IMR-90 (cell line): ENCODE measurements at regions not wholly inside any gene's neighbourhood (a gene's known extent, or its start where the extent isn't known, plus 50 kb on each side); places are given as distances from the start of the nearest gene placed in this dataset.

Experiments
- ATAC-seq: fragments of 200-7000 bp; cut with Tn5 transposase; 2 replicates; pipeline ENCODE4 v1.9.1; 2020; ENCODE audit warnings: low read depth, mild to moderate bottlenecking, moderate library complexity
- BruUV-seq: library from RNA; stranded (reverse); fragments of 400-500 nt; replicated peaks from 2 replicates; lab custom pipeline; 2021; lab: Mats Ljungman, UMichigan
- CTCF ChIA-PET: fragments of 300-600 bp; formaldehyde crosslinking; extraction: SDS; loops from one replicate; lab custom pipeline; 2021; ENCODE audit warnings: antibody characterized with exemption; lab: Yijun Ruan, JAX
- POLR2A ChIA-PET: fragments of 300-600 bp; sonication (Branson Sonifier 250); formaldehyde crosslinking; loops from one replicate; lab custom pipeline; 2022; ENCODE audit warnings: antibody characterized with exemption; ENCODE audit not compliant: unreplicated experiment; lab: Charles Lee
- DNase-seq: peaks from one replicate; pipeline ENCODE4 v3.0.0; 2013
- H2AFZ ChIP-seq: replicated peaks from 2 replicates; pipeline ENCODE3; 2013; ENCODE audit warnings: low read length, mild to moderate bottlenecking; ENCODE audit not compliant: poor library complexity
- H2AK5ac ChIP-seq: 2 replicates; pipeline ENCODE4 v1.6.1; 2013; ENCODE audit warnings: low read depth, low read length, inconsistent platforms
- H2AK9ac ChIP-seq: replicated peaks from 2 replicates; pipeline ENCODE3; 2013; ENCODE audit warnings: mild to moderate bottlenecking, low read depth, low read length, moderate library complexity; ENCODE audit not compliant: poor library complexity
- H2BK120ac ChIP-seq: 2 replicates; pipeline ENCODE4 v1.6.1; 2013; ENCODE audit warnings: low read depth, low read length, inconsistent platforms
- H2BK15ac ChIP-seq: 3 replicates; pipeline ENCODE4 v1.6.1; 2013; ENCODE audit warnings: low read depth, low read length, inconsistent platforms
- H2BK20ac ChIP-seq: 2 replicates; pipeline ENCODE4 v1.6.1; 2013; ENCODE audit warnings: low read depth, mild to moderate bottlenecking, inconsistent platforms, low read length, moderate library complexity
- H2BK5ac ChIP-seq: 2 replicates; pipeline ENCODE4 v1.6.1; 2013; ENCODE audit warnings: mild to moderate bottlenecking, low read depth, low read length, inconsistent platforms; ENCODE audit not compliant: poor library complexity, severe bottlenecking
- H3K14ac ChIP-seq: replicated peaks from 2 replicates; pipeline ENCODE4 v1.6.1; 2013; ENCODE audit warnings: low read depth, low read length, inconsistent platforms
- H3K18ac ChIP-seq: 2 replicates; pipeline ENCODE4 v1.6.1; 2013; ENCODE audit warnings: low read depth, low read length, control low read depth
- H3K23ac ChIP-seq: 2 replicates; pipeline ENCODE4 v1.6.1; 2013; ENCODE audit warnings: low read depth, low read length, inconsistent platforms
- H3K27ac ChIP-seq: 2 replicates; pipeline ENCODE4 v1.5.1; 2013; ENCODE audit warnings: mild to moderate bottlenecking, control low read depth, low read length; ENCODE audit not compliant: insufficient read depth
- H3K27me3 ChIP-seq: 2 replicates; pipeline ENCODE4 v1.6.1; 2013; ENCODE audit warnings: low read length; ENCODE audit not compliant: control insufficient read depth, insufficient read depth
- H3K36me3 ChIP-seq: 2 replicates; pipeline ENCODE4 v1.6.1; 2013; ENCODE audit warnings: low read length, mixed read lengths; ENCODE audit not compliant: control insufficient read depth, insufficient read depth
- H3K4ac ChIP-seq: 2 replicates; pipeline ENCODE4 v1.6.1; 2013; ENCODE audit warnings: low read depth, low read length, inconsistent platforms
- H3K4me1 ChIP-seq: 2 replicates; pipeline ENCODE4 v1.6.1; 2013; ENCODE audit warnings: low read length, mixed read lengths; ENCODE audit not compliant: control insufficient read depth, insufficient read depth
- H3K4me2 ChIP-seq: 2 replicates; pipeline ENCODE4 v1.6.1; 2013; ENCODE audit warnings: low read depth, mild to moderate bottlenecking, control low read depth, low read length, moderate library complexity
- H3K4me3 ChIP-seq: 2 replicates; pipeline ENCODE4 v1.5.1; 2013; ENCODE audit warnings: low read depth, mild to moderate bottlenecking, control low read depth, low read length, moderate library complexity; ENCODE audit not compliant: insufficient read depth
- H3K56ac ChIP-seq: 2 replicates; pipeline ENCODE4 v1.6.1; 2013; ENCODE audit warnings: low read length, inconsistent platforms; ENCODE audit not compliant: insufficient read depth; ENCODE audit errors: extremely low read depth
- H3K79me1 ChIP-seq, 2 experiments: 2 replicates each; pipeline ENCODE4 v1.6.1; 2013; ENCODE audit warnings: low read length in 2 of 2, inconsistent platforms in 1 of 2, low read depth in 1 of 2
- H3K9ac ChIP-seq: 2 replicates; pipeline ENCODE4 v1.6.1; 2013; ENCODE audit warnings: low read depth, low read length, control low read depth
- H3K9me1 ChIP-seq: 2 replicates; pipeline ENCODE4 v1.6.1; 2013; ENCODE audit warnings: low read length, inconsistent platforms; ENCODE audit not compliant: insufficient read depth
- H3K9me3 ChIP-seq: 2 replicates; pipeline ENCODE4 v1.6.1; 2013; ENCODE audit warnings: low read length; ENCODE audit not compliant: control insufficient read depth, insufficient read depth
- H4K20me1 ChIP-seq: 2 replicates; pipeline ENCODE4 v1.6.1; 2013; ENCODE audit warnings: low read length, inconsistent platforms; ENCODE audit not compliant: insufficient read depth
- H4K5ac ChIP-seq: 2 replicates; pipeline ENCODE4 v1.6.1; 2013; ENCODE audit warnings: mild to moderate bottlenecking, low read depth, low read length, control low read depth
- H4K8ac ChIP-seq, 2 experiments: 2 replicates each; pipeline ENCODE4 v1.6.1; 2013; ENCODE audit warnings: low read depth in 2 of 2, low read length in 2 of 2, control low read depth in 1 of 2, inconsistent platforms in 1 of 2
- H4K91ac ChIP-seq: 2 replicates; pipeline ENCODE4 v1.6.1; 2013; ENCODE audit warnings: low read depth, low read length, inconsistent platforms; ENCODE audit not compliant: insufficient read depth
- CHD1 ChIP-seq: IDR thresholded peaks from 2 replicates; pipeline ENCODE4 v1.6.1; 2012; ENCODE audit warnings: low read depth, low read length, improper control_type of control experiment
- CTCF ChIP-seq: conservative IDR thresholded peaks from 2 replicates; pipeline ENCODE4 v1.5.1; 2012; ENCODE audit warnings: mild to moderate bottlenecking, low read depth, low read length, improper control_type of control experiment
- MAFK ChIP-seq: IDR thresholded peaks from 2 replicates; pipeline ENCODE4 v1.6.1; 2012; ENCODE audit warnings: low read depth, low read length, improper control_type of control experiment
- MAZ ChIP-seq: IDR thresholded peaks from 2 replicates; pipeline ENCODE4 v1.6.1; 2012; ENCODE audit warnings: low read depth, mild to moderate bottlenecking, low read length, improper control_type of control experiment, moderate library complexity, borderline replicate concordance
- WGBS, 2 experiments: methylation state at CpG; one replicate each; pipeline versions ENCODE4 v1.1.5 to v1.1.7; 2013; ENCODE audit warnings: missing lambda C conversion rate in 2 of 2; ENCODE audit not compliant: insufficient read length in 1 of 2; ENCODE audit errors: extremely low coverage in 2 of 2; 5-methylcytosine and 5-hydroxymethylcytosine counted together
- dilution Hi-C: fragments of 300-500 bp; cut with HindIII; formaldehyde crosslinking; loops from one replicate; pipeline ENCODE4 v1.14.3; 2018; ENCODE audit warnings: low sequenced_read_pairs; ENCODE audit not compliant: unreplicated experiment
- in situ Hi-C: fragments of 300-500 bp; cut with MboI; formaldehyde crosslinking; loops from 3 replicates; pipeline ENCODE4 v1.14.3; 2019; ENCODE audit warnings: low sequenced_read_pairs, inconsistent platforms, mixed read lengths
- intact Hi-C: fragments of 100-400 bp; cut with micrococcal nuclease; formaldehyde crosslinking; loops from 2 replicates; pipeline ENCODE4 v1.10.0; 2022

DNA sequence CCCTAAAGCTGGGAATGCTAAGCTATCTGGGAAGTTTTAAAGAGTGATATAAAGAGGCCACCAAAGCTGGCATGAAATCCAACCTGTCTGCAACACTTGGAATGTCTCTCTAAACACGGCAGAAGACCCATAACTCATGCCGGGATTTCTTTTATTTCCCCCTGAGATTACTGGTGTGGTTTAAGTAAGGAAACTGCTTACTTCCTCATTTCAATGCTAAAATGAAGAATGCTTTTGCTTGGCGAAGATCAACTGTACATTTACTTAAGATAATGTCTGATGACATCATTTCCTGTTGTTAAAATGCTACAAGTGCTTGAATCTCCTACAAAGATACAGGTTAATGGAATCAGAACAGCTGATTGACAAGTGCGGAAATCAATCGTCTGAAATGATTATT, 353.8 kb upstream of the SALL3 start:
- Histone ChIP-seq H4K8ac (no peak overlapping the region), H4K20me1 (no peaks in the 10 kb centered on the region), H3K9ac (no peak overlapping the region), H3K4me3 (no peak overlapping the region), H2BK120ac (no peak overlapping the region), H3K27me3 (no peaks in the 10 kb centered on the region), H2AFZ (no peak overlapping the region), H3K27ac (no peak overlapping the region), H2BK5ac (no peak overlapping the region), H3K9me1 (no peaks in the 10 kb centered on the region), H3K36me3 (no peaks in the 10 kb centered on the region), H3K4me1 (no peaks in the 10 kb centered on the region), H4K91ac (no peak overlapping the region), H2AK5ac (no peak overlapping the region), H3K56ac (no peak overlapping the region), H4K5ac (no peak overlapping the region), H3K79me1 (no peaks in the 10 kb centered on the region), H3K4me2 (no peak overlapping the region), H2AK9ac (no peak overlapping the region), H3K18ac (no peak overlapping the region), H2BK20ac (no peak overlapping the region), H3K4ac (no peak overlapping the region), H3K9me3 (peaks cover 50% of the 10 kb centered on the region), H2BK15ac (no peak overlapping the region), H3K14ac (no peak overlapping the region), H3K23ac (no peak overlapping the region)
- in situ Hi-C loops (no loop called here), dilution Hi-C loops (no loop called here), intact Hi-C loops (no loop called here)
- CTCF ChIA-PET = no interaction called here
- POLR2A ChIA-PET = no interaction called here
- BruUV-seq = no TSS peak
- ATAC-seq (no peak), DNase-seq (no peak)
- TF ChIP-seq MAZ (no peak), CTCF (no peak), MAFK (no peak), CHD1 (no peak)
- WGBS, 2 experiments = no CpG with 5 or more reads among the region's 5 CpGs
